Caco-2 (cell line): ENCODE measurements at regions not wholly inside any gene's neighbourhood (a gene's known extent, or its start where the extent isn't known, plus 50 kb on each side); places are given as distances from the start of the nearest gene placed in this dataset.

Source experiments
- BruUV-seq: library from RNA; stranded (reverse); fragments of 400-500 nt; replicated peaks from 2 replicates; lab custom pipeline; 2021; lab: Mats Ljungman, UMichigan
- CTCF ChIA-PET: fragments of 300-600 bp; sonication (Branson Sonifier 250); formaldehyde crosslinking; loops from one replicate; lab custom pipeline; 2022; ENCODE audit warnings: antibody characterized with exemption; lab: Charles Lee
- POLR2A ChIA-PET: fragments of 300-600 bp; sonication (Branson Sonifier 250); formaldehyde crosslinking; loops from one replicate; lab custom pipeline; 2022; ENCODE audit warnings: antibody characterized with exemption; lab: Charles Lee
- DNase-seq, 2 experiments: peaks; one replicate each; pipeline versions ENCODE4 v3.0.0 to v3.0.0-alpha.2; 2020 to 2022
- H3K27me3 ChIP-seq: replicated peaks from 2 replicates; pipeline ENCODE4 v1.6.0; 2011; ENCODE audit warnings: low read length; ENCODE audit not compliant: control insufficient read depth, insufficient read depth
- H3K36me3 ChIP-seq: 2 replicates; pipeline ENCODE4 v1.5.1; 2011; ENCODE audit warnings: low read length; ENCODE audit not compliant: control insufficient read depth, insufficient read depth
- H3K4me1 ChIP-seq: fragments of 250-450 bp; sonication (Bioruptor Pico); 2 replicates; pipeline ENCODE4 v1.5.1; 2020; ENCODE audit warnings: mild to moderate bottlenecking
- H3K4me3 ChIP-seq: 2 replicates; pipeline ENCODE4 v1.5.1; 2011; ENCODE audit warnings: low read depth, mild to moderate bottlenecking, control low read depth, low read length
- H3K9me3 ChIP-seq: fragments of 250-450 bp; sonication (Bioruptor Pico); 2 replicates; pipeline ENCODE4 v1.5.1; 2020; ENCODE audit warnings: mild to moderate bottlenecking, moderate library complexity
- H3K27ac Mint-ChIP-seq: one replicate; pipeline ENCODE4 v1.8.0; 2022; ENCODE audit warnings: mixed read lengths; ENCODE audit not compliant: unreplicated experiment
- H3K27me3 Mint-ChIP-seq: one replicate; pipeline ENCODE4 v1.8.0; 2022; ENCODE audit warnings: mixed read lengths; ENCODE audit not compliant: insufficient read depth, unreplicated experiment
- H3K36me3 Mint-ChIP-seq: one replicate; pipeline ENCODE4 v1.8.0; 2022; ENCODE audit warnings: mild to moderate bottlenecking, mixed read lengths; ENCODE audit not compliant: insufficient read depth, unreplicated experiment
- H3K4me1 Mint-ChIP-seq: one replicate; pipeline ENCODE4 v1.8.0; 2022; ENCODE audit warnings: low read depth, mixed read lengths; ENCODE audit not compliant: unreplicated experiment
- H3K4me3 Mint-ChIP-seq: one replicate; pipeline ENCODE4 v1.8.0; 2022; ENCODE audit warnings: mild to moderate bottlenecking, moderate library complexity, mixed read lengths; ENCODE audit not compliant: unreplicated experiment
- H3K9me3 Mint-ChIP-seq: one replicate; pipeline ENCODE4 v1.8.0; 2022; ENCODE audit warnings: mixed read lengths; ENCODE audit not compliant: unreplicated experiment
- CTCF ChIP-seq, 2 experiments: fragments of 200-600 bp in 1 of 2; IDR thresholded peaks; 1 replicate in 1 of 2; 2 replicates in 1 of 2; pipeline versions ENCODE4 v1.5.1 to v1.8.0; 2011 to 2022; ENCODE audit warnings: antibody characterized with exemption in 1 of 2, control low read depth in 1 of 2, inconsistent platforms in 1 of 2, low read depth in 1 of 2, low read length in 1 of 2, mild to moderate bottlenecking in 1 of 2, moderate library complexity in 1 of 2; ENCODE audit not compliant: insufficient read depth in 1 of 2, severe bottlenecking in 1 of 2, unreplicated experiment in 1 of 2
- intact Hi-C: fragments of 100-400 bp; cut with micrococcal nuclease; formaldehyde crosslinking; loops from one replicate; pipeline ENCODE4 v1.10.0; 2022; ENCODE audit not compliant: unreplicated experiment

- H3K9me3 Mint-ChIP-seq = no peaks in the 10 kb centered on the region
- CTCF ChIA-PET = no interaction called here
Measured at GRCh38 chr6:117206522-117206921, 58.8 kb upstream of the VGLL2 start.

DNA sequence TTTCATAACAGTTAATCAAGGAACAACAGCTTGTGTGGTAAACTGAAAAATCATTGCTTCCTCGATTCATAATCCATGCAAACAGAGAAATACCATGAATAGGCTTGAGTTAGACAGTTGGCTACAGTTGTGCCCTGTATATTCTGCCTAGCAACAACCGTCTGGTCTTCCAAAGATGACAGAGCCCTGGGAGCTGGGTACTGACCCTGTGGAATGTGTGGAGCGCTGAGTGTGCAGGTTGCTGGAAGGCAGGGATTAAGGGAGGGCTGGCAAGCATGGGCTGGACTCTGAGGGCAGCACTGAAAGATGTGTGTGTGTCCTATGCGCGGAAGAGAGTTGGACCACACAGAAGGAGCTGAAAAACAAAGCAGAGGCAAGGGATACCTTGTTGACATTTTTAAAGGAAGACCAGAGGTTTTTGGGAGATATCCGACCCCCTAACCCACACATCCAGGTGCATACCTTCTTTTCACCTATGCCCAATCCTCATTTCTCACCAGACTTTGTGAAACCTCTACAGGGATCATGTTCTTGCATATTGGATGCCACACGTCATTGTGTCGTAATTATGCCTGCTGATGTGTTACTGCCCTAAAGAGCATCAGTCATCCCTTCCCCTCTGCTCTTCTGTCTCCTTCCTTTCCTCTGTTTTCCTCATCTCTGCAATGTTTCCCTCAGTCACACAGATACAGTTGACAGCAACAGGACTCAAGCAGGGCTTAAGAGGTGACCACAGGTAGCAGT, 58.2 kb upstream of the VGLL2 start:
- intact Hi-C loops = no loop called here
- H3K36me3 ChIP-seq = no peaks in the 10 kb centered on the region
- H3K4me3 Mint-ChIP-seq = no peak overlapping the region
- no peaks in the 10 kb centered on the region for H3K9me3 ChIP-seq
- no peak overlapping the region for H3K27ac Mint-ChIP-seq
- H3K36me3 Mint-ChIP-seq = no peaks in the 10 kb centered on the region
- TF ChIP-seq CTCF (IDR thresholded peaks at IDR 0.05; ENCODE audit: insufficient read depth in 1 of 2, low read depth in 1 of 2, low read length in 1 of 2, severe bottlenecking in 1 of 2, unreplicated experiment in 1 of 2) = no peak
- ChIA-PET POLR2A (no interaction called here), CTCF (no interaction called here)
- H3K27me3 Mint-ChIP-seq = no peaks in the 10 kb centered on the region
- H3K4me3 ChIP-seq = no peak overlapping the region
- no peaks in the 10 kb centered on the region for H3K4me1 Mint-ChIP-seq
- no peaks in the 10 kb centered on the region; the same call in 1 of the 2 replicates for H3K27me3 ChIP-seq
- BruUV-seq = no TSS peak
- no peaks in the 10 kb centered on the region for H3K4me1 ChIP-seq
- peak in 1 of 2 experiments; percentile 31 for DNase-seq
- H3K9me3 Mint-ChIP-seq = no peaks in the 10 kb centered on the region

More at GRCh38 chr6:117206522-117206921, 58.8 kb upstream of the VGLL2 start:
- no peak for DNase-seq
- POLR2A ChIA-PET = no interaction called here
- TF ChIP-seq CTCF (IDR thresholded peaks at IDR 0.05; ENCODE audit: insufficient read depth in 1 of 2, low read depth in 1 of 2, low read length in 1 of 2, severe bottlenecking in 1 of 2, unreplicated experiment in 1 of 2) = no peak
- no peak overlapping the region for H3K4me3 ChIP-seq
- H3K9me3 ChIP-seq = no peaks in the 10 kb centered on the region
- Mint-ChIP-seq H3K27ac (no peak overlapping the region), H3K4me3 (no peak overlapping the region), H3K27me3 (no peaks in the 10 kb centered on the region), H3K36me3 (no peaks in the 10 kb centered on the region), H3K4me1 (no peaks in the 10 kb centered on the region)
- no peaks in the 10 kb centered on the region; the same call in 1 of the 2 replicates for H3K27me3 ChIP-seq
- no peaks in the 10 kb centered on the region for H3K4me1 ChIP-seq
- intact Hi-C loops = no loop called here
- no TSS peak for BruUV-seq
- H3K36me3 ChIP-seq = no peaks in the 10 kb centered on the region

DNA sequence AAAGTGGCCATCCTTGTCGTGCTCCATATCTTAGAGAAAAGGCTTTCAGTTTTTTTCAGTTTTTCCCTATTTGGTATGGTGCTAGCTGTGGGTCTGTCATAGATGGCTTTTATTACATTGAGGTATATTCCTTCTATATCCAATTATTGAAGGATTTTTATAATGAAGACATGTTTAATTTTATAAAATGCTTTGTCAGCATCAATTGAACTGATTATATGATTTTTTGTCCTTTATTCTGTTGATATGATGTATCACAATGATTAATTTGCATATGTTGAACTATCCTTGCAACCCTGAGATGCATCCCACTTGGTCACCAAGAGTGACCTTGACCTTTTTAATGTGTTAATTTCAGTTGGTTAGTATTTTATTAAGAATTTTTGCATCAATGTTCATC, 55.1 kb upstream of the VGLL2 start:
- peaks cover 5% of the 10 kb centered on the region for H3K27me3 Mint-ChIP-seq
- no peaks in the 10 kb centered on the region for H3K36me3 Mint-ChIP-seq
- H3K27ac Mint-ChIP-seq = no peak overlapping the region
- ChIA-PET POLR2A (no interaction called here), CTCF (no interaction called here)
- H3K4me3 Mint-ChIP-seq = no peak overlapping the region
- no peak for TF ChIP-seq CTCF (IDR thresholded peaks at IDR 0.05; ENCODE audit: insufficient read depth in 1 of 2, low read depth in 1 of 2, low read length in 1 of 2, severe bottlenecking in 1 of 2, unreplicated experiment in 1 of 2)
- no peaks in the 10 kb centered on the region for H3K4me1 Mint-ChIP-seq
- Histone ChIP-seq H3K9me3 (no peaks in the 10 kb centered on the region), H3K4me3 (no peak overlapping the region), H3K36me3 (no peaks in the 10 kb centered on the region), H3K27me3 (no peaks in the 10 kb centered on the region), H3K4me1 (no peaks in the 10 kb centered on the region)
- DNase-seq = no peak
- intact Hi-C loops = no loop called here
- H3K9me3 Mint-ChIP-seq = no peaks in the 10 kb centered on the region
- BruUV-seq = no TSS peak
